ENCODE measurements at regions not wholly inside any gene's neighbourhood (a gene's known extent, or its start where the extent isn't known, plus 50 kb on each side); places are given as distances from the start of the nearest gene placed in this dataset.

DNA sequence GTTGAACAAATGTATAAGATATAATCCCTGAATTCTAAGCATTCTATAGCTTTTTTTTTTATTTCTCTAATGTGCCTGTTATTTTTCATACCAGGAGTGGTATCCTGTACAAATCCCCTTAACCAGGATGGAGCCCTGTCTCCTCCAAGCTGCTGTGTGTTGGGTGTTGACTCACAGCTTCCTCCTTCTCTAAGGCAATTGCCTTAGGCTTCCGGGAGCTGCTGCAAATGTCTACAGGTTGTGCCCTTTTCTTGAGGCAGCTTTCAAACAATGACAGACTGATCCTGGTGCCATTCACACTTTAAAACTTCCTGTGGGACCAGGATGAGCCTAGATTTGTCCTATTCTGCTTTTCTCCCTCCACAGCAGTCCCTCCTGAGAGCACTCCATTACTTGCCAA lies 173.2 kb downstream of the BTBD3 start:
- TF ChIP-seq, protein P1, sequence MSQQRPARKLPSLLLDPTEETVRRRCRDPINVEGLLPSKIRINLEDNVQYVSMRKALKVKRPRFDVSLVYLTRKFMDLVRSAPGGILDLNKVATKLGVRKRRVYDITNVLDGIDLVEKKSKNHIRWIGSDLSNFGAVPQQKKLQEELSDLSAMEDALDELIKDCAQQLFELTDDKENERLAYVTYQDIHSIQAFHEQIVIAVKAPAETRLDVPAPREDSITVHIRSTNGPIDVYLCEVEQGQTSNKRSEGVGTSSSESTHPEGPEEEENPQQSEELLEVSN (IDR thresholded peaks at IDR 0.05): no peak
- TF ChIP-seq RBBP5 (IDR thresholded peaks at IDR 0.05; ENCODE audit: borderline replicate concordance, low read depth, low read length) (no peak), SUZ12 (IDR thresholded peaks at IDR 0.05; ENCODE audit: low read length) (no peak), PHF8 (conservative IDR thresholded peaks at IDR 0.05; ENCODE audit: low read depth, low read length) (no peak), SIX5 (IDR thresholded peaks at IDR 0.05; ENCODE audit: low read depth, low read length) (no peak), TCF12 (IDR thresholded peaks at IDR 0.05; ENCODE audit: low read depth, low read length) (no peak), RAD21 (IDR thresholded peaks at IDR 0.05 in 1 of 2, conservative IDR thresholded peaks at IDR 0.05 in 1 of 2; ENCODE audit: low read depth in 2 of 2, low read length in 2 of 2) (no peak), ATF2 (IDR thresholded peaks at IDR 0.05; ENCODE audit: low read length) (no peak), BRCA1 (IDR thresholded peaks at IDR 0.05; ENCODE audit: low read depth, low read length) (no peak), SIN3A (conservative IDR thresholded peaks at IDR 0.05 in 1 of 2, IDR thresholded peaks at IDR 0.05 in 1 of 2; ENCODE audit: low read depth in 1 of 2, low read length in 2 of 2) (no peak), SIRT6 (IDR thresholded peaks at IDR 0.05; ENCODE audit: low read length) (no peak), SP4 (IDR thresholded peaks at IDR 0.05; ENCODE audit: low read length) (no peak)
- WGBS, 2 experiments (ENCODE audit: extremely low coverage in 1 of 2, insufficient coverage in 1 of 2, insufficient read length in 1 of 2, insufficient replicate concordance in 2 of 2, low coverage in 1 of 2, low lambda C conversion rate in 2 of 2, missing lambda C conversion rate in 1 of 2): 94% methylated on average over 1 of the region's 1 CpG; no CpG with 5 or more reads in 1 of the 2 experiments
- POLR2A ChIA-PET (ENCODE audit: partially characterized antibody): no interaction called here

More for the DNA sequence above, 173.2 kb downstream of the BTBD3 start:
- no peaks in the 10 kb centered on the region for H3K23me2 ChIP-seq (ENCODE audit: low read depth, low read length)
- CTCF ChIA-PET (ENCODE audit: partially characterized antibody): interaction anchor here (0.6 to 1.2 kb wide), 2 partner anchors 10 to 458 kb away, joined by 3 read pairs; no protein-coding TSS in a partner anchor
- no peaks in the 10 kb centered on the region for H3K79me2 ChIP-seq (ENCODE audit: control insufficient read depth in 1 of 2, insufficient read depth in 2 of 2, low read length in 2 of 2)
- H3K9ac ChIP-seq (replicated peaks in 1 of 4; ENCODE audit: extremely low read depth in 1 of 4, low read depth in 3 of 4, low read length in 3 of 4): no peak overlapping the region
- no peak overlapping the region for H3K27ac ChIP-seq (ENCODE audit: low read depth, low read length)
- no peak overlapping the region for H4K5ac ChIP-seq (ENCODE audit: insufficient read length, low read depth, low read length)
- H2BK5ac ChIP-seq (ENCODE audit: low read depth, low read length): no peak overlapping the region
- no peak overlapping the region for H2BK15ac ChIP-seq (ENCODE audit: low read length)
- H2AFZ ChIP-seq (ENCODE audit: low read length): no peak overlapping the region
- no peaks in the 10 kb centered on the region for H3K27me3 ChIP-seq (replicated peaks in 1 of 4; ENCODE audit: control insufficient read depth in 3 of 4, extremely low read depth in 1 of 4, insufficient read depth in 3 of 4, low read length in 3 of 4)
- FAIRE-seq (no peak), DNase-seq (ENCODE audit: low read depth in 1 of 2, low spot score in 2 of 2) (no peak)
- no peak overlapping the region for H4K91ac ChIP-seq (replicated peaks; ENCODE audit: insufficient read length, low read length)
- no peak overlapping the region for H2BK120ac ChIP-seq (replicated peaks; ENCODE audit: low read depth, low read length)
- H3K23ac ChIP-seq (ENCODE audit: insufficient read length): no peak overlapping the region
- no peak overlapping the region for H2AK5ac ChIP-seq (ENCODE audit: low read depth, low read length)
- H3K4me3 ChIP-seq (ENCODE audit: extremely low read depth in 1 of 4, insufficient read depth in 2 of 4, low read depth in 3 of 4, low read length in 4 of 4): no peak overlapping the region
- H3K4me1 ChIP-seq (replicated peaks in 1 of 4; ENCODE audit: control insufficient read depth in 3 of 4, insufficient read depth in 4 of 4, low read length in 3 of 4): no peaks in the 10 kb centered on the region
- H4K8ac ChIP-seq (ENCODE audit: extremely low read depth, insufficient read depth, low read length): no peak overlapping the region
- no peaks in the 10 kb centered on the region for H3K36me3 ChIP-seq (ENCODE audit: control insufficient read depth in 2 of 4, insufficient read depth in 4 of 4, low read length in 3 of 4)
- H3K4ac ChIP-seq (replicated peaks; ENCODE audit: insufficient read length, low read depth, low read length): no peak overlapping the region
- no peaks in the 10 kb centered on the region for H3K79me1 ChIP-seq (ENCODE audit: low read depth, low read length)
- no peak overlapping the region for H3K56ac ChIP-seq (replicated peaks; ENCODE audit: insufficient read length, low read depth, low read length)
- no peaks in the 10 kb centered on the region for H3K9me3 ChIP-seq (ENCODE audit: insufficient read depth in 2 of 2, low read depth in 1 of 2, low read length in 1 of 2)
- H2BK20ac ChIP-seq (ENCODE audit: low read length): no peak overlapping the region
- H3K4me2 ChIP-seq (ENCODE audit: insufficient read depth in 1 of 2, low read depth in 2 of 2, low read length in 2 of 2): no peak overlapping the region
- no peaks in the 10 kb centered on the region for H4K20me1 ChIP-seq (replicated peaks in 1 of 2; ENCODE audit: control insufficient read depth in 1 of 2, insufficient read depth in 2 of 2, low read length in 2 of 2)
- H2BK12ac ChIP-seq (ENCODE audit: low read depth, low read length): no peak overlapping the region
- no peak overlapping the region for H3K14ac ChIP-seq (ENCODE audit: insufficient read length)
- H3K18ac ChIP-seq (ENCODE audit: extremely low read depth, low read length): no peak overlapping the region

All from H1 (cell line).